HG03469 (cell line): ENCODE measurements at regions not wholly inside any gene's neighbourhood (a gene's known extent, or its start where the extent isn't known, plus 50 kb on each side); places are given as distances from the start of the nearest gene placed in this dataset.
"Not testable (repeated sequence)": the region's sequence is repeated elsewhere in the genome, so short reads cannot be mapped to it uniquely, and the experiment has no call there.

ENCODE experiments used
- ATAC-seq: cut with Tn5 transposase; IDR thresholded peaks from one replicate; pipeline ENCODE4 v1.9.1; 2021; ENCODE audit warnings: mild to moderate bottlenecking, moderate library complexity, moderate number of reproducible peaks; ENCODE audit not compliant: unreplicated experiment

DNA sequence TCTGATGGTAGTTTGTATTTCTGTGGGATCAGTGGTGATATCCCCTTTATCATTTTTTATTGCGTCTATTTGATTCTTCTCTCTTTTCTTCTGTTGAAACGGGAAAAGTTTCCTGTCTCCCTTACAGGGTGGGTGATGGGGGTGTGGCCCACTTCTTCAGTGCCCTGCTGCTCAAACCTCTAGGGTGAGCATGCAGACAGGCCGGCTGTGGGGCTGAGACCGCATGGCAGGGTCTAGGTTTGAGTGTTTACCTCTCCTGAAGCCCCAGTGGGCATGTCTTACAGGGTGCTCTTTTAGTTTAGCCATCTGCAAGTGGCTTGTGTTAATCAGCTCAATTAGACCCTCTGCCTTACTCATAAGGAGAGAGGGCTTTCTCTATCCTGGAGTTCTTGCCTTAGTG is 450.0 kb upstream of the EPHA3 start:
- no peak for ATAC-seq

- ATAC-seq = no peak
These were observed 446.0 kb upstream of the EPHA3 start for GRCh38 chr3:88661433-88661824.

DNA sequence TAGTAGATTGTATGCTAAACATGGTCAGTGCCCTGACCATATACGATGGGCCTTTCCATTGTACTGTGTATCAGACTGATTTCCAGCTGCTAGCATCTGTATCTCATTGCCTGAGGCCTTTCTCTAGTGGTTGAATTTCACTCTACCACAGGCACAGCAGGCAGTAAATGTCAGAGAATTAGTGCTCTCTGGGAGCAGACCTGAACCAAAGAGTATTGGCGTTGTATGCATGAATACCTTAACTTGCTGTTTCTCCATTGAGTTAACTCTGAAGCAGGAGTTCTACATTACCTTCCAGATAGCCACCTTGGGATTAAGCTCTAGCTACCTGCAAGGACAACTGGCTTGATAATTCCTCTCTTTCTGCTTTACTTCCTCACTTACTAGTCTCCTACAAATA is 439.2 kb upstream of the EPHA3 start:
- ATAC-seq = no peak

DNA sequence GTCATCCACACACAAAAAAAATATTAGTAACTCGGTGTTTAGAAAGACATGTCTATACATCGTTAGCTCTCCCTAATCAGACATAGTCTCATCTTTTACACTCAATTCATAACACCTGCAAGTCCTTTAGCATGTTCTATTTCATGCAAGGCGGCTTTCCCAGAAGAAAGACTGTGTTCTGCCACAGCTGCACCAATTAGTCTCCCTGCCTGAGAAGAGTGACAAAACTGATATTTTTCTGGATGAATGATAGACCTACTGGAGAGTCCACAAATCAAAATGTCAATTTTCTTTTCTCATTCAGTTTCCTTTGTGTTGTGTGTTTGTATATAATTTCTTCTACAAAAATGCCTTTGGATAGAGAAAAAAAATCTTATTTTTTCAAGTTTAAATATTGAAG is 435.8 kb upstream of the EPHA3 start:
- no peak for ATAC-seq

DNA sequence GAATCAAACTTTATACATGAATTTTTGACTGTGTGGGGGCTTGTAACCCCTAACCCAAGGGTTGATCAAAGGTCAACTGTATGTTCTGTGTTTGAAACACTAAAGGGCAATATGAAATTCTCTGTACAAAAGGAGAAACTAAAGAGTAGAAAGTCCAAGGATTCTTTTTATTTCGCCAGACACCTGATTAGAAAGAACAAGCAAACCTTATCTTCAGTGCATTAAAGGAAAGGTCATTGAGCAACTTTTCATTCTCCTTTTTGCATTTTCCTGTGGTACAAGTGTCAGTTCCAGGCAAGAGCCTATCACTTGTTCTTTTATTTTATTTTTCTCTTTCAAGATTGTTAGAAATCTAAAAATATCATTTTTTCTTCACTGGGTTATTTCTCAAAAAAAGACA is 430.1 kb upstream of the EPHA3 start:
- ATAC-seq = no peak

DNA sequence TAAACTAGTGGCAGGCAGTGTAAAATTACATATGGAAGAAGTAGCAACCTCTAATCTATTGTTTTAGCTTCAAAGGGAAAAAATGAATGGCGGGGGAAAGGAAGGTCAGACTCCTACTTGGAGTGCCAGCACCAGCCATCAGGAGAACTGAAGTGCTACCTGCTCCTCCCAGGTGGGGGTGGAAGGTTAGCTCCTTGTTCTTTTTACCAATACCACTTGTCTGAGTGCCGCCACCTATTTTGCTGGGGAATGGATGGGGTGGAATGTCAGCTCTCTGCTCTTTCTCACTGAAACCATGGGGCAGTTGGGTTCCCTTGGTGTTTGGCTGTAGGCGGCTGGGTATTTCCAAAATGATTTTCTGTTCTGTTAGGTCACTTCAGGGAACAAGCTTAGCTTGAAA is 428.7 kb upstream of the EPHA3 start:
- no peak for ATAC-seq

DNA sequence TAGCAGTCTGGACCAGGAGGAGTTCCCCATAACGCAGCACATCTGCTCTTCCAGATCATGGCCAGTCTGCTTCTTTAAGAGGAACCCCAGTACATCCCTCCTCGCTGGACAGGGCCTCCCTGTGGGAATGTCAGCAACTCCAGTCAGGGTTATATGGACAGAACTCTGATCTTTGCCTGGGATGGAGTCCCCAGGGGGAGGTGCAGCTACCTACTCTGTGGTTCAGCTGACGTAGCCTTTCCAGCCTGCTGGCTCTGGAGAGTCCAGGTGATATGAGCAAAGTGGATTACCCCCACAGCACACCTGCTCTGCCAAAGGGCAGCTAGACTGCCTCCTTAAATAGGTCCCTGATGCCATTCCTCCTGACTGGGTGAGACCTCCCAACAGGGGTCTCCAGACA is 417.1 kb upstream of the EPHA3 start:
- no peak for ATAC-seq

DNA sequence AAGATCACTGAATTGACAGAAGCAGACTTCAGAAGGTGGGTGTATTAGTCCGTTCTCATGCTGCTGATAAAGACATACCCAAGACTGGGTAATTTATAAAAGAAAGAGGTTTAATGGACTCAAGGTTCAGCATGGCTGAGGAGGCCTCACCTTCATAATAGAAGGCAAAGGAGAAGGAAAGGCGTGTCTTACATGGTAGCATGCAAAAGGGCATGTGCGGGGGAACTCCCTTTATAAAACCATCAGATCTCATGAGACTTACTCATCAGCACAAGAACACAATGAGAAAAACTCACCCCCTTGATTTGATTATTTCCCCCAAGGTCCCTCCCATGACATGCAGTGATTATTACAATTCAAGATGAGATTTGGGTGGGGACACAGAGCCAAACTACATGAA is 416.3 kb upstream of the EPHA3 start:
- no peak for ATAC-seq

DNA sequence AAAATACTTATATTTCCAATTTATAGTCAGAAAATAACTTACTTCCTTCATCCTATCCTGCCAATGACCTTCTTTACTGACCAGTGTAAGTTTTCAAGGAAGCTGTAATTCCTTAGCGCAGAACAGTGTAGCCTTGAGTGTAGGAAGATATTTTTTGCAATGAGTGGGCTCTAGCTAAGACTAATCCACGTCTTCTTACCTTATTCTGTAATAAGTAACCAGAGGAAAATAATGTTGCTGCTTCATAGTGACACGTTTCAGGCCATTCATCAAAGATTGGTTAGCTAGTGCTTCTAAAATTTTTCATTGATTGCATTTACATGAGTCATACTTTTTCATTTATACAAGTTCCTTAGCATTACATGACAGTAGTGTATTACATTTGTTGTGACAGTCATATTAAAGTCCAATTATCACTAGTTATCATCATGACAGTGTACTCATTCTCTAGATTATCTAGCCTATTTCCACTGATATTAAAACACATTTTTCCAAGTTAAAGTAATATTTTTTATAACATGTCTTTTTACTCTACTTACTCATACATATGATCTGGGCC is 403.8 kb upstream of the EPHA3 start:
- no peak for ATAC-seq

DNA sequence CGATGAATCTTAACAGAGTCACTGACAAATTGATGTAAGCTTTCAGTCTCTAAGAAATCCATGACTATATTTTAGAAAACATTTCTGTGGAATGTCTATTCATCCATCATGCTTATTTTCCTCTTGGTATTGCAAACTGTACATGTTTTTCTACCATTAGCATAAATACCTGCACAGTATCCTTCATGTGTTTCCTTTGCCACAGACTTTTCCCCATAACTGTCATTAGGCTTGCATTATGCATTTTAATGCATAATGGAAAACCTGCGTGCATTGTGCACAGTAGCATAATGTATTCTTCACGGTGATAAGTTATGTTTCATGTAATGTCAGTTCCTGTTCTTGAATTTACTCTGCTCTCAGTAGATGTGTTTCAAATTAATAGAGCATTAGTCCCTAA is 403.1 kb upstream of the EPHA3 start:
- ATAC-seq = no peak

DNA sequence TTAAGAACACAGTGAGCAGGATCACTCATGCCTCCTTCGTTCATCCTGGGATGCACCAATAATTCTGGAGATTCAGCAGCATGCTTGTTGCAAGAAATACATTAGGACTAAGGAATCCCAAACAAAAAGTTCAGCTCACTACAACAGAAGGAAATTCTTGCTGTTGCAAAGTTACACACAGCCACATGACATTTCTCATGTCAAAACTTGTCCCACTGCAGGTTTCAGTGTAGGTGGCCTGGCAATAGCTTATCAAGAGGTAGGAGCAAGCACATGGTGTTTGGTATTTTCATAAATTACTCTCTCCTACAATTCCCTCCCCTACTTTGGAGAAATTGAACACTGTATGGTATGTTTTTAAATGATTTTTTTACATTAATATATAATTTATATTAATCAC is 399.6 kb upstream of the EPHA3 start:
- ATAC-seq = no peak

DNA sequence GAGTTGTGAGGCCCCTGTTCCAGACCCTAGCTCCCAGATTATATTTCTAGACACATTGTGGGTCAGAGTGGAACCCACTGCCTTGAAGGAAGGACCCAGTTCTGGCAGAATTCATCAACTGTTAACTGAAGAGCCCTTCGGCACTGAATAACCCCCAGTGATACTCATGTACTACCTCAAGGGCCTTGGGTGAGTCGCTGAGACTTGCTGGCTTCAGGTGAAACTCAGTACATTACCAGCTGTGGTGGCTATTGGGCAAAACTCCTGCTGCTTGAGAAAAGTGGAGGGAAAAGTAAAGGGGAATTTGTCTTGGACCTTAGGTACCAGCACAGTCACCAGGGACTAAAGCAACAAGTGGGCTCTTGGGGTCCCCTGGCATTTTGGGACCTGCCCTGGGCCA is 394.9 kb upstream of the EPHA3 start:
- ATAC-seq = no peak

DNA sequence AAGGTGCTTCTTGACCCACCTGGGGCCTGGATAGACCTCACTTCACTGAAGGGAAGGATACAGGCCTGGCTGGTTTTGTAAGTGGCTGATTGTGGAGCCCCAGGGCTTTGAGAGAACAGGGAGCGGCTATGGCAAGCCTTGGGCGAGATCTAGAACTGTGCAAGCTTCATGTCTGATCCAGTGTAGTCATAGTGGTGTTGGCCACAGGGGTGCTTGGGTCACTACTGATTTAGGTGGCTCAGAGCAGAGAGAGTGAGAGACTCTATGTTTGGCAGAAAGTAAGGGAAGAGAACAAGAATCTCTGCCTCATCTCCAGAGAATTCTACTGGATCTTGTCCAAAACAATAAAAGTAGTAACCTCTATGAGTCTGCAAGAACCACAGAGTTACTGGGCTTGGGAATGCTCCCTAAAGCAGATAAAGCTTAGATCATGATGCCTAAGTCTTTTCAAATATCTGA is 394.2 kb upstream of the EPHA3 start:
- no peak for ATAC-seq

DNA sequence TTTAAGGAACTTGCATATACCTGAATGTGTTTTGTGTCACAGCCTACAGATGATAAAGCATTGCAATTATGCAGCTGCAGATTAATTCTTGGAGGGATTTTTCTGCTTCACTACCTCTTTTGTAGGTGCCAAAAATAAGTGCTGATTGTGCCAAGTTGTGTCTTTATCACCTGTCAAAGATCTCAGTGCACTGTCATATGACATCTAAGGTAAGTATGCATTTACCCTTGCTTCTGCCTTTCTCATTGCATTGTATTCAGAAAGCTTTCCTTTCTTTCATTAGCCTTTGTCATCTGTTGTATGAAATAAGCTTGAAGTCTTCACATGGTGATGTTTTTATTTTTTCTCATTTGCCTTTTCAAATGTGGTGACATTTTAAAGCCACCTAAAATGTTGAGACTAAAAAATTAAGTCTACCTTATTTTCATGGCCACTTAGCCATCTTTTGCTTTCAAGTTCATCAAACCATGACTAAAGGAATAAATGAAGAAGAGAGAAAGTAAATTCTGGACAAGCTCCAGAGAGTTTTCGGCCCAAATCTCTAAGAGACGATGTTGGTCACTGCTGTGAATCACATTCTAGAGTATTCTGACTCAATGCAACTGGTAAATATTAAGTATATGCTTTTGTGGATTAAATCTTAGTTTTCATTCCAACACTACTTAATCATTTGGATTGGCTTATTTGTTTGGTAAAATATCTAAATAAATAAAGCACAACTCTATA is 381.8 kb upstream of the EPHA3 start:
- no peak for ATAC-seq

DNA sequence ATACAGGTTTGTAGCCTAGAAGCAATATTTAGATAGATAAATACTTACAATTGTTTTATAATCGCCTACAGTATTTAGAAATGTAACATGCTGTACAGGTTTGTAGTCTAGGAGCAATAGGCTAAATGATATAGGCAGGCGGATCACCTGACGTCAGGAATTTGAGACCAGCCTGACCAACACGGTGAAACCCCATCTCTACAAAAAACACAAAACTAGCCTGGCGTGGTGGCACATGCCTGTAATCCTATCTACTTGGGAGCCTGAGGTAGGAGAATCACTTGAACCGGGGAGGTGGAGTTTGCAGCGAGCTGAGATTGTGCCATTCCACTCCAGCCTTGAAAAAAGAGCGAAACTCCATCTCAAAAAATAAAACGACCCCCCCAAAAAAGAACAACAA is 375.2 kb upstream of the EPHA3 start:
- ATAC-seq = no peak

- no peak for ATAC-seq
These were observed 365.3 kb upstream of the EPHA3 start for GRCh38 chr3:88742106-88742505.

- ATAC-seq = no peak
These were observed 364.5 kb upstream of the EPHA3 start for GRCh38 chr3:88742674-88743507.

GRCh38 chr3:88744896-88745295 is 362.5 kb upstream of the EPHA3 start:
- ATAC-seq = no peak

GRCh38 chr3:88747145-88747544 is 360.3 kb upstream of the EPHA3 start:
- not testable (repeated sequence) for ATAC-seq

DNA sequence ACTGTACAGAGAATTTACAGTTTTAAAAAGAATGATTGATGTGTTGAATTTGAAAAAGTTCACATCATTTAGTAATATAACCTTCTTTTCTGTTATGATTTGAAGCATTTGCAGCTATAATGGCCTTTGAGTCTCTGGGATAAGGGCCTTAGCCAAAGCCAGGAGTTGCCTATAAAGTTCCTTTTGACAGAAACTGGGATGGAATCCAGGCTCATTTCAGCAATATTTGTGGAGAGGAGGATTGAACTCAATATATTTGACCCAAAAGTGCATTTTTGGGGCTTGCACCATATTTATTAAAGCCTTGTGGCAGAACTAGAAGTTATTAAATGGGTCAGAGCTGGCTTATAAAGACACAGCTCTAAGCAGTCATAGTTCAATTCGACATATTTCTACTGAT is 348.7 kb upstream of the EPHA3 start:
- ATAC-seq = no peak

- no peak for ATAC-seq
These were observed 339.7 kb upstream of the EPHA3 start for GRCh38 chr3:88767746-88768145.

- no peak for ATAC-seq
These were observed 333.7 kb upstream of the EPHA3 start for GRCh38 chr3:88773766-88774165.
